GM18867 (cell line): ENCODE measurements at regions not wholly inside any gene's neighbourhood (a gene's known extent, or its start where the extent isn't known, plus 50 kb on each side); places are given as distances from the start of the nearest gene placed in this dataset.
"Not testable (repeated sequence)": the region's sequence is repeated elsewhere in the genome, so short reads cannot be mapped to it uniquely, and the experiment has no call there.

Source experiments
- ATAC-seq: cut with Tn5 transposase; IDR thresholded peaks from one replicate; pipeline ENCODE4 v1.9.1; 2021; ENCODE audit warnings: mild to moderate bottlenecking, moderate library complexity; ENCODE audit not compliant: unreplicated experiment

DNA sequence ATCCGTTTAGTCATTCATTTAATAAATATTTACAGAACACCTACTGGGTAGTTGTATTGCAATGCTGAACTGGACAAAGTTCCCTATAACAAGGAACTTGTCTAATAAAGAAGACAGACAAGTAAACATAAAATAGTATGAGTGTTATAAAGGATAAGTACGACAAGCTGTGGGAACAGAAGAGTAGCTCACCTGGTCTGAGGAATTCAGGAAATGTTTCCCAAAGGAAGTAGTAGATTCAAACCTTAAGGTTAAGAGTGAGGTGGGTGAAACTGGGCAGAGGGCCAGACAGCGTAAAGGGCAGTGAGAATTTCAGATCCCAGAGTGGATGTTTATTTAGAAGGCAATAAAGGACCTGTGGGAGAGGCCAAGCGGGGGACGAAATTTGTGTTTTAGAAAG lies 72.3 kb upstream of the CD2AP start:
- no peak for ATAC-seq

DNA sequence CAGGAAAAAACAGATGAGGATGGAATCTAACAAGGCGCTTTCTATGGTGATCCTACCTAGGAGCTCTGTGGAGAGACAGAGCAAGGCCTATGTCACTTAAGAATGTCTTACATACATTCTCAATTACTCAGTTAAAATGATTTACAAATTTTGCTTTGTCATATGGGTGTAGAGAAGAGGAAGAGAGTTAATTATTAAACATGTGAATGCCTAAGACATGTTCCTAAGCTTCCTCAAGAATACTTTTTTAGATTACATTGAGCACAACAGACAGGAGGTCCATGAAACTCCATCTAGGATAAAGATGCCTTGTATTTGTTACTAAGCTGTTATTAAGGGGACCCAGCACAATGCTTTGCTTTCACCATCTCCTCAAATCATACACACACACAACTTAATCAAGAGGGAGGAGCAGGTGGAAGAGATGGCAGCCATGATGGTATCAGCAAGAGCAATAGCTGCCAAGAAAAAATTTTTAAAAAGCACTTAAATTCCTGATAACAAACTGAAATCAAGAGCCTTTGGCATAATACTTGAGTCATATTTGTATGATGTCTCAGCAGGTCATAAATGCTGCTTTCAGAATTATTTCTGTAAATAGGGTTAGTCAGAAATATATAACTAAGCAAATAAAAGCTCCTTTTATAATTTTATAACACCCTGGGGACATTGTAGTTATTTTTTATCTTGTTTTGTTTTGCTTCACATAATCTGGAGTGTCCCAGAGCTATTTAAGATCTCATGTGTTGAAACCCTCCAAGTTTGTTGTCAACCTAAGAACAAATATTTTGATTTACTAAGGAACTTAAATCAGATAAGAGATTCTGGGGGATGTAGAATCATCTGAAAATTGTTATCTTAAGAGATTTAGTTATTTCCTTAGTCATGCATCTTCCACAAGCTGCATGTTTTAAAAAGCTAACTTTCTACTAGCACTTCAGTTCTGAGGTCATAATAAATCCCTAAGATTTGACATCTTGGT lies 70.0 kb upstream of the CD2AP start:
- ATAC-seq, result no peak

DNA sequence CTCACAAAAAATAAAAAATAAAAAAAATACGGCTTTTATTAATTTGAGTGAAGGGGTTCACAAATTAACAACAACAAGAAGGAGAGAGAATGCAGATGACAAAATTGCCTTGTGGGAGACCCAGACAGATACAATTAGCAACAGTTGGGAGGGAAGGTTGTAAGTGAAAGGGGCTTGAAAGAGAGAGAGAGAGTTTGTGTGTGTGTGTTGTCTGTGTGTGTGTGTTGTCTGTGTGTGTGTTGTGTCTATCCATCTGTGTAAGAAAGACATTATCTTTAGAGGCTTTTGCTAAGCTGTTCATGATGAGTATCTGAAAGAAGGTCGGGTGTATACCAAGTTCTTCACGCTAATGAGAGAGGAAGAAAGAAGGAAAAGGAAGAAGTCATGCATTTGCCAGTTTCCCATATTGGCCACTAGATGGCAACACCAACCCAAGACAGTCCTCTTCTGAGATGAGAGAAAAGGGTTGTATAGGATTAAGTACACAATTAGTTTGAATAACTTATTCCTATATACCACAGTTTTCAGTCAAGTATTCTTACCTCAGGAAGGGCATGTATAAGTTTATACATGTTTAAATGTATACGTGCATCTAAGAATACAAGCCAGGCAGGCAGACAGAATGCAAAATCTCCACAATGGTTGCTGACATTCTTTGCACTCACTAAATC lies 63.7 kb upstream of the CD2AP start:
- peak; percentile 67 for ATAC-seq

DNA sequence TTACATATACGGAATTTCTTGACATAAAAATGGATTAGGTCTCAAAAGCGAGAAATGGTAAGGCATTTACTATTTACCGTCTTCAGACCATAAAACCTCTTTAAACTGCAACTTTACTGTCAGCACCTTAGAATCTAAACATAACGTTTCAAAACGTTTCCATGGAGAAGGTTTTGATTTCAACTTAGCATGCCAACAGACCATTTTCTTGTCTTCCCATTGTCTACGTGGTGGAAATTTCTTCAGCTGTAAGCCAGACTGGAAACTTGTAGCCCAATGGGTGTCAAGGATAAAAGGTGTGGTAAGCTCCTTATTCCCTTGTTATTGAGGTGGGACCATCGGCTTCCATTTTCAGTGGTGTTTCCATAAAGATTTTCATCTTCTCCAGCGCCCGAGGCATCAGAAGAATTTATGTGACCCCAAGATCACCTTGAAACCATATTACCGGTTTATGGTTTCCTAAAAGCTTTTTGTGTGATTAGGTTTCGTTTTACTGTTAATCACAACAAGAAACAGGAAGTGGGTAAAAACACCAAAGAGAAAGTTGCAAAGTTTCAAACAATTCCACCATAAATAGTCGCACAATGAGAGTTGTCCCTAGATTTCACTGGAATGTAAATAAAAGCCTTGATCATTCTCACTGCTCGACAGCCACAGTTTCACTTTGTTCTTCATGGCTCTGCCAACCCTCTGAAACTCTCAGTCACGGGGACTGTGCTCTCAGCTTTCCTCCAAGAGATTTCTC lies 63.0 kb upstream of the CD2AP start:
- peak; percentile 87 for ATAC-seq

DNA sequence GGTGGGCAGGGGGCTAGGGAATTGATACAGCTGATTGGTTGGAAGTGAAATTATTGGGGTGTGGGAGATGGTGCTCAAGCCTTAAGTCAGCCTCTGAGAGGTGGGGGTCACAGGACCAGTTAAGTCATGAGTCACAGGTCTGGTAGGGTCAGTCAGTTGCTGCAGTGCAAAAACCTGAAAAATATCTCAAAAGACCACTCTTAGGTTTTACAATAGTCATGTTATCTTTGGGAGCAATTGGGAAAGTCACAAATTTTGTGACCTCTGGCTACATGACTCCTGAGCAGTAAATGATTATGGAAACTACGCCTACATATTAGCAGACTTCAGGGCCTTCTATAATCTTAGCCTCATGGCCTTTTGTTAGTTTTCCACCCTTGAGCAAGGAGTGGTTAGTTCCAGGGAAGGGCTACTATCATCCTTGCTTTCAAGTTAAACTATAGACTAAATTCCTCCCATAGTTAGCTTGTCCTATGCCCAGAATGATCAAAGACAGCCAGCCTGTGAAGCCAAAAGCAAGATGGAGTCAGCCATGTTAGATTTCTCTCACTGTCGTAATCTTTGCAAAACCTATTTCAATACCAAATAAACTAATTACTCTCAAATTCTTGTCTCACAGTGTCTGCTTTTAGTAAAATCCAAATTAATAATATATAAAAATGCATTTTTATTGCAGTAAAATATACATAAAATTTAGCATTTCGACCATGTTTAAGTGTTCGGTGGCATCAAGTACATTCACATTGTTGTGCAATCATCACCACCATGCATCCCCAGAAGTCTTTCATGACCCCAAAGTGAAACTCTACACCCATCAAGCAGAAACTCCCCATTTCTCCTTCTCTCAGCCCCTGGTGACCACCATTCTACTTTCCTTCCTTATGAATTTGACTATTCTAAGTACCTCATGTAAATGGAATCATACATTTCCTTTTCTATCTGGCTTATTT lies 60.9 kb upstream of the CD2AP start:
- ATAC-seq, result no peak

DNA sequence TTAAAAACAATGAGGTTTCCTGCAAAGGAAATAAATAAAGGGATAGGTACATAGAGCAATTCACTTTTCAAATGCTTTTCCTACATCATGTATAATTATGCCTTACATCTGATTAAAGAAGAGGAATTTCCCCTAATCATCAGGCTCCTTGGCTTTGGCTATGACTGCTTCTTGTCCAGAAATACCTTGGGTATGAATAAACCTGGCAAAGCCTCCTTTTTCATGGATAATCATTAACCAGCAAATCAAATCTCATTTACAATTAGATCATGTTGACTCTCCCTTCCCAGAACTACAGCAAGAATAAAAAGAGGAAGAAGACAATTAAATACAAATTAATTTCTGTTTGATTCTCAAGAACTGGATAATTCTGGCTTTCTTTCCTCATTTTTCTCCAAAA lies 58.0 kb upstream of the CD2AP start:
- no peak for ATAC-seq

DNA sequence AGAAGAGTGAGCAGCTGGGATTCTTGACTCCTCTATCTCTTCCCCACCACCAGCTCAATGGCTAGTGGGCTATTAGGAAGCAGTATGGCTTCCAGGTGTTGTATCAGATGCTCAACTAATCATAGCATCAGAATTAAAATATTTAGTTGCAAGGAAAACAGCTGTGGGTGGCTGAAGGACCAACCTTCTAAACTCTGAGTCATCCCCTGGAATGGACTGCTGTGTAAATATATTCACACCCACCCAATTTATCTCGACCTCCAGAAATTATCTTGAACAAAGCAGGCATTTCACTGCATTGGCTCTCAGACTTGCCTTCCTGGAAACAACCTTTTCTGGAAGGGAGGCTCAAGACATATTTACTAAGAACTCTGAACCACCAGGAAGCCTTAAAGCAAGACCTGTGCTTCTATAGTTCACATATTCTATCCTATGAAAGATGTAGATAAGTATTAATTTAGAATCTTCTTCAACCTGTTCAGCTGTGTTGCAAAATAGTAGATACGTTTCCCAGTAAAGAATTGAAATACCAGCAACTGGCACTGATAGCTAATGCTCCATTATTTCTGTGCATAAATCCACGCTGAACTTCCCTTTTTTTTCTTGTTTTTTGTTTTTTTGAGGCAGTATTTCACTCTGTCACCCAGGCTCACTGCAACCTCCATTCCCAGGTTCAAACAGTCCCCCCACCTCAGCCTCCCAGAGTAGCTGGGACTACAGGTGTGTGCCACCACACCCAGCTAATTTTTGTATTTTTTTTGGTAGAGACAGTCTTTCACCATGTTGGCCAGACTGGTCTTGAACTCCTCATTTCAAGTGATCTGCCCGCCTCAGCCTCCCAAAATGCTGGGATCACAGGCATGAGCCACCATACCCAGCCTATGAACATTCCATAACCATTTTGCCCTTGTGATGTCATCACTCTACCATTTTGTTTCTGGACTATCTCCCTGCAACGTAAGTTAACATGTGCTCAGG lies 56.9 kb upstream of the CD2AP start:
- no peak for ATAC-seq

DNA sequence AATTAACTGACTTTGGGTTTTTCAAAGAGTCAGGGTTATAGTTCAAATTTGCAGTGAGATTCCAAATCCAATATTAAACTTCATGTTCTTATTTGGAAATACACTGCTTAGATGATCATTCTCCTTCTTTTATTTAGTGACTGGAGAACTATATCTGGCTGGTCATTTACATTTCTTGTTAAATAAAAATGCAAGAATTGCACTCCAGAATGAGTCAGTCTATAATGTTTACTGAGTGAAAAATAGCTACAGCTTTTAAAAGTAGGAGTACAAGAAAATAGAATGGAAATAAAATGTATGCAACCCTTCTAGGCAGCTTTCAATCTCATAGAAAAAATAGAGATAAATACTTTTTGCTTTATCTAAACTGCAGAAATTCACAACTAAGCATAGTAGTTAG lies 54.5 kb upstream of the CD2AP start:
- no peak for ATAC-seq

DNA sequence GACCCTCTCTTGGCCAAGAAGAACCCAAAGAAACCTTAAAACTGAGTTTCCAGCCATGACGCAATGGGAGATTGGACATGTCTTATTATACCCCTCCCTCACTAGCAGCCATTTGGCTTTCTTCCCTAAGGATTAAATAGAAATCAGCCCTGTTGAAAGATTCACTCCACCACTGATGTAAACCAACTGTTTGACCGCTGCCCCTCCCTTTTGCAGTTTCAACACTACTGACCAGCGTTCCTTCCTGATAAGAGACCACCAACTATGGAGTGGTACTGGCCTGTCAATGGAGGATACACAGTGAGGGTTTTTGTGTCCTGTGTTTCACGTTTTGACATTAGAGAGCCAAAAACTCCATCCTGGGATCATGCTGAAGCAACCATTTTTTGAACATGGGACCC lies 53.2 kb upstream of the CD2AP start:
- no peak for ATAC-seq

DNA sequence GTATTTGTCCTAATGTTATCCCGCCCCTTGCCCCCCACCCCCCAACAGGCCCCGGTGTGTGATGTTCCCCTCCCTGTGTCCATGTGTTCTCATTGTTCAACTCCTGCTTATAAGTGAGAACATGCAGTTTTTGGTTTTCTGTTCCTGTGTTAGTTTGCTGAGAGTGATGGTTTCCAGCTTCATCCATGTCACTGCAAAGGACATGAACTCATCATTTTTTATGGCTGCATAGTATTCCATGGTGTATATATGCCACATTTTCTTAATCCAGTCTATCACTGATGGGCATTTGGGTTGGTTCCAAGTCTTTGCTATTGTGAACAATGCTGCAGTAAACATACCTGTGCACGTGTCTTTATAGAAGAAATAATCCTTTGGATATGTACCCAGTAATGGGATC lies 51.9 kb upstream of the CD2AP start:
- not testable (repeated sequence) for ATAC-seq

DNA sequence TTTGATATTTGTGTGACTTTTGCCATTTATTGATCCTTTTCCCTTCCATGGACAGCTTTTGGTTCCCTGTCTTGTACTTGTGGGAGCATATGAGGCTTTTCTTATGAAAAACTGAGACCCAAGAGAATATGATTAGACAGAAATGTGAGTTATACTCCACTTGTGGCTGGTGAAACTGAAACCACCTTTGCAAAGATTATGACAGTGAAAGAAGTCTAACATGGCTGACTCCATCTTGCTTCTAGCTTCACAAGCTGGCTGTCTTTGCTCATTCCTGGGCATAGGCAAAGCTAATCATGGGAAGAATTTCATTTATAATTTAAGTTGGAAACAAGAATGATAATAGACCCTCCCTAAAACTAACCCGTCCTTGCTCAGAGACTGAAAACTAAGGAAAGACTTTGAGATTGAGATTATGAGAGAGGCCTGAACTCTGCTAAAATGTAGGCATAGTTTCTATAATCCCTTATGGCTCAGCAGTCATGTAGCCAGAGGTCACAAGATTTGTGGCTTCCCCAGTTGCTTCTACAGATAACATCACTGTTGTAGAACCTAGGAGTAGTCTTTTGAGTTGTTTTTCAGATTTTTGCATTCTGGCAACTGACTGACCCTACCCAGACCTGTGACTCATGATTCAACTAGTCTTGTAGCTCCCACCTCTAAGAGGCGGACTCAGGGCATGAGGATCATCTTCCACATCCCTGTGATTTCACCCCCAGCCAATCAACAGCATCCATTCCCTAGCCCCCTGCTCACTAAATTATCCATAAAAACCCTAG lies 50.9 kb upstream of the CD2AP start:
- ATAC-seq, result no peak

DNA sequence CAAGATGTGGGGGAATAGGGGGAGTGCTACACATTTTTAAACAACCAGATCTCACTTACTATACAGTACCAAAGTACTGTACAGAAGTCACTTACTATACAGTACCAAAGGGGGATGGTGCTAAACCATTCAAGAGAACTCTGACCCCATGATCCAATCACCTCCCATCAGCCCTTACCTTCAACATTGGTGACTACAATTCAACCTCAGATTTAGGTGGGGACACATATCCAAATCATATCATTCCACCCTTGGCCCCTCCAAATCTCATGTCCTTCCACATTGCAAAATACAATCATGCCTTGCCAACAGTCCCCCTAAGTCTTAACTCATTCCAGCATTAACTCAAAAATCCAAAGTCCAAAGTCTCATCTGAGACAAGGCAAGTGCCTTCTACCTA lies 49.9 kb upstream of the CD2AP start:
- ATAC-seq, result no peak
